Glomerular visceral epithelial cell (primary cell): ENCODE measurements at regions not wholly inside any gene's neighbourhood (a gene's known extent, or its start where the extent isn't known, plus 50 kb on each side); places are given as distances from the start of the nearest gene placed in this dataset.
"Not testable (repeated sequence)": the region's sequence is repeated elsewhere in the genome, so short reads cannot be mapped to it uniquely, and the experiment has no call there.

ENCODE experiments used
- DNase-seq: peaks from one replicate; pipeline ENCODE4 v3.0.0-alpha.2; 2016; ENCODE audit errors: extremely low spot score

DNA sequence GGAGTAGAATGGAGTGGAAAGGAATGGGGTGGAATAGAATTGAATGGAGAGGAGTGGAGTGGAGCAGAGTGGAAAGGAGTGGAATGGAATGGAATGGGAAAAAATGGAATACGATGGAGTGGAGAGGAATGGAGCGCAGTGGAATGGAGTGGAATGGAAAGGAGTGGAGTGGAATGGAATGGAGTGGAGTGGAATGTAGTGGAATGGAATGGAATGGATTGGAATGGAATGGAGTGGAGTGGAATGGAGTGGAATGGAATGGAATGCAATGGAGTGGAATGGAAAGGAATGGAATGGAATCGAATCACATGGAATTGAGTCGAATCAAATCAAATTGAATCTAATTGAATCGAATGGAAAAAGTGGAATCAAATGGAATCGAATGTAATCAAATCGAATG, 1016.1 kb downstream of the CDY1 start:
- DNase-seq = no peak

- DNase-seq = not testable (repeated sequence)
Observed at GRCh38 chrY:26645856-26646255, 1023.9 kb downstream of the CDY1 start.

GRCh38 chrY:26648240-26648639, 1026.3 kb downstream of the CDY1 start:
- not testable (repeated sequence) for DNase-seq

- DNase-seq = not testable (repeated sequence)
Observed at GRCh38 chrY:26664245-26664644, 1042.3 kb downstream of the CDY1 start.

DNA sequence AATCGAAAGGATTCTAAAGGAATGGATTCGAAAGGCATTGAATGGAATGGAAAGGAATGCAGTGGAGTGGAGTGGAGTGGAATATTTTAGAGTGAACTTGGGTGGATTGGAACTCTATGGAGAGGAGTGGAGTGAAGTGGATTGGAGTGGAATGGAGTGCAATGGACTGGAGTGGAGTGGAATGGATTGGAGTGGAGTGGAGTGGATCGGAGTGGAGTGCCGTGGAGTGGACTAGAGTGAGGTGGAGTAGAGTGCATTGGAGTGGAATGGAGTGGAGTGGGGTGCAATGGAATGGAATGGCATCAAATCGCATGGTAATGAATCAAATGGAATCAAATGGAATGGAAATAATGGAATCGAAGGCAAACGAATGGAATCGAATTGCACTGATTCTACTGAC, 1044.8 kb downstream of the CDY1 start:
- DNase-seq = not testable (repeated sequence)

DNA sequence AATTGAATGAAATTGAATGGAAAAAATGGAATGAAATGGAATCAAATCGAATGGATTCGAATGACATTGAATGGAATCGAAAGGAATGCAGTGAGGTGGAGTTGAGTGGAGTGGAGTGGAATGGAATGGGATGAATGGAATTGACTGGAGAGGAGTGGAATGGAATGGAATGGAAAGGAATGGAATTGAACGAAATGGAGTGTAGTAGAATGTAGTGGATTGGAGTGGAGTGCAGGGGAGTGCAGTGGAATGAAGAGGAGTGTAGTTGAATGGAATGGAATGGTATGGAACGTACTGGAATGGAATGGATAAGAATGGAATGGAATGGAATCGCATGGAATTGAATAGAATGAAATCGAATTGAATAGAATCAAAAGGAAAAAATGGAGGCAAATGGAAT, 1047.3 kb downstream of the CDY1 start:
- DNase-seq = not testable (repeated sequence)

DNA sequence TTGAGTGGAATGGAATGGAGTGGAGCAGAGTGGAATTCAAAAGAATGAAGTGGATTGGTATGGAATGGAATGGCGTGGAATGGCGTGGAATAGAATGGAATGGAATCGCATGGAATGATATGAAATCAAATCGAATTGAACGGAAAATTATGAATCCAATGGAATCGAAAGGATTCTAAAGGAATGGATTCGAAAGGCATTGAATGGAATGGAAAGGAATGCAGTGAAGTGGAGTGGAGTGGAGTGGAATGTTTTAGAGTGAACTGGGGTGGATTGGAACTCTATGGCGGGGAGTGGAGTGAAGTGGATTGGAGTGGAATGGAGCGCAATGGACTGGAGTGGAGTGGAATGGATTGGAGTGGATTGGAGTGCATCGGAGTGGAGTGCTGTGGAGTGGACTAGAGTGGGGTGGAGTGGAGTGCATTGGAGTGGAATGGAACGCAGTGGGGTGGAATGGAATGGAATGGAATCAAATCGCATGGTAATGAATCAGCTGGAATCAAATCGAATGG, 1048.5 kb downstream of the CDY1 start:
- DNase-seq = peak; percentile 33

DNA sequence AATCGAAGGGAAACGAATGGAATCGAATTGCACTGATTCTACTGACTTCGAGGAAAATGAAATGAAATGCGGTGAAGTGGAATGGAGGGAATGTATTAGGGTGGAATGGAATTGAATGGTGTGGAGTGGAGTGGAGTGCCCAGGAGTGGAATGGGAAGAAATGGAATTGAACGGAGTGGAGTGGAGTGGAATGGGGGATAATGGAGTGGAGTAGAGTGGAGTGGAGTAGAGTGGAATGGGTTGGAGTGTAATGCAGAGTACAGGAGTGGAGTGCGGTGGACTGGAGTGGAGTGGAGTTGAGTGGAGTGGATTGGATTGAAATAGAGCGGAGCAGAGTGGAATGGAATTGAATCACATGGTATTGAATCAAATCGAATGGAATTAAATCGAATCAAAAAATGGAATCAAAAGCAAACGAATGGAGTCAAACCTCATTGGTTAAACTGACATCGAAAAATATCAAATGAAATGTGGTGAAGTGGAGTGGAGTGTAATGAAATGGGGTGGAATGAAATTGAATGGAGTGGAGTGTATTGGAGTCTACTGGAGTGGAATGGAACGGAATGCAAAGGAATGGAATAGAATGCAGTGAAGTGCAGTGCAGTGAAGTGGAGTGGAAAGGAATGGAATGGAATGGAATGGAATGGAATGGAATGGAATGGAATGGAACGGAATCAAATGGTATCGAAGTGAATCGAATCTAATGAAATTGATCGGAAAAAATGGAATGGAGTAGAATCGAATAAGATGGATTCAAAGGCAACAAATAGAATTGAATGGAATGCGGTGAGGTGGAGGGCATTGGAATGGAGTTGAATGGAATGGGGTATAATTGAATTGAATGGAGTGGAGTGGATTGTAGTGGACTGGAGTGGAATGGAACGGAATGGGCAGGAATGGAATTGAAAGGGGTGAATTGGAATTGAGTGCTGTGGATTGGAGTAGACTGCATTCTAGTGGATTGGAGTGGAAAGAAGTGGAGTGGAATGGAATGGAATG, 1049.3 kb downstream of the CDY1 start:
- DNase-seq = peak; percentile 51
